ENCODE measurements at regions not wholly inside any gene's neighbourhood (a gene's known extent, or its start where the extent isn't known, plus 50 kb on each side); places are given as distances from the start of the nearest gene placed in this dataset.

GRCh38 chr1:232473324-232473723, 156.6 kb downstream of the SIPA1L2 start:
- DNase-seq (ENCODE audit: low read depth), result peak; percentile 61
- TF ChIP-seq CTCF (conservative IDR thresholded peaks at IDR 0.05; ENCODE audit: low read length), result no peak
- no peak overlapping the region for H3K4me3 ChIP-seq (ENCODE audit: low read length)

GRCh38 chr1:232472485-232473041, 157.4 kb downstream of the SIPA1L2 start:
- DNase-seq (ENCODE audit: low read depth), result peak; percentile 65
- no peak for TF ChIP-seq CTCF (conservative IDR thresholded peaks at IDR 0.05; ENCODE audit: low read length)
- H3K4me3 ChIP-seq (ENCODE audit: low read length), result no peak overlapping the region

- no peak for TF ChIP-seq CTCF (conservative IDR thresholded peaks at IDR 0.05; ENCODE audit: low read length)
- H3K4me3 ChIP-seq (ENCODE audit: low read length), result no peak overlapping the region
- DNase-seq (ENCODE audit: low read depth), result no peak
Observed at GRCh38 chr1:232471250-232471649, 158.7 kb downstream of the SIPA1L2 start.

GRCh38 chr1:232470711-232471110, 159.2 kb downstream of the SIPA1L2 start:
- TF ChIP-seq CTCF (conservative IDR thresholded peaks at IDR 0.05; ENCODE audit: low read length), result no peak
- no peak for DNase-seq (ENCODE audit: low read depth)
- H3K4me3 ChIP-seq (ENCODE audit: low read length), result no peak overlapping the region

GRCh38 chr1:232468249-232468648, 161.7 kb downstream of the SIPA1L2 start:
- no peak for DNase-seq (ENCODE audit: low read depth)
- no peak for TF ChIP-seq CTCF (conservative IDR thresholded peaks at IDR 0.05; ENCODE audit: low read length)
- no peak overlapping the region for H3K4me3 ChIP-seq (ENCODE audit: low read length)

GRCh38 chr1:232467073-232467760, 162.7 kb downstream of the SIPA1L2 start:
- no peak for TF ChIP-seq CTCF (conservative IDR thresholded peaks at IDR 0.05; ENCODE audit: low read length)
- DNase-seq (ENCODE audit: low read depth), result no peak
- no peak overlapping the region for H3K4me3 ChIP-seq (ENCODE audit: low read length)

- DNase-seq (ENCODE audit: low read depth), result no peak
- TF ChIP-seq CTCF (conservative IDR thresholded peaks at IDR 0.05; ENCODE audit: low read length), result no peak
- no peak overlapping the region for H3K4me3 ChIP-seq (ENCODE audit: low read length)
Observed at GRCh38 chr1:232464325-232464724, 165.6 kb downstream of the SIPA1L2 start.
